ENCODE measurements at regions not wholly inside any gene's neighbourhood (a gene's known extent, or its start where the extent isn't known, plus 50 kb on each side); places are given as distances from the start of the nearest gene placed in this dataset.

GRCh38 chr7:3238525-3239210 is 62.4 kb upstream of the SDK1 start:
- no peak for DNase-seq

- no peak for DNase-seq
Measured at GRCh38 chr7:3239291-3239691, 61.8 kb upstream of the SDK1 start.

GRCh38 chr7:3240826-3241430 is 60.1 kb upstream of the SDK1 start:
- no peak for DNase-seq

- DNase-seq, result no peak
Measured at GRCh38 chr7:3241686-3242258, 59.3 kb upstream of the SDK1 start.

GRCh38 chr7:3242398-3242972 is 58.6 kb upstream of the SDK1 start:
- DNase-seq, result no peak

DNA sequence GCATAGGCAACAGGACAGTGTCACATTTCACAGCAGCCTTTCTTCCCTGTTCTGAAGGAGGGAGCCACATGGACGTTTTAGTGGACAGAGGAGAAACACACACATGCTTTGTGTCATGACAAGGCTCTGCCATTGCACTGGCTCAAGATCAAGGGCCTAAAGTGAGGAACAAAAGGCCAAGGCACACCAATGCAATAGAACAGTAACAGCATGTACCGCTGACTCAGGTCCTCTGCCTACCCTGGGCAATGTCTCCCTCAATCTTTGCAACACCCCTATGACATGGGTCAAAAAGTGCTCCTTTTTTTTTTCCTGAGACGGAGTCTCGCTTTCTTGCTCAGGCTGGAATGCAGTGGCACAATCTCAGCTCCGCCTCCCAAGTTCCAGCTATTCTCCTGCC is 57.8 kb upstream of the SDK1 start:
- no peak for DNase-seq

- no peak for DNase-seq
Measured at GRCh38 chr7:3243680-3244079, 57.4 kb upstream of the SDK1 start.

DNA sequence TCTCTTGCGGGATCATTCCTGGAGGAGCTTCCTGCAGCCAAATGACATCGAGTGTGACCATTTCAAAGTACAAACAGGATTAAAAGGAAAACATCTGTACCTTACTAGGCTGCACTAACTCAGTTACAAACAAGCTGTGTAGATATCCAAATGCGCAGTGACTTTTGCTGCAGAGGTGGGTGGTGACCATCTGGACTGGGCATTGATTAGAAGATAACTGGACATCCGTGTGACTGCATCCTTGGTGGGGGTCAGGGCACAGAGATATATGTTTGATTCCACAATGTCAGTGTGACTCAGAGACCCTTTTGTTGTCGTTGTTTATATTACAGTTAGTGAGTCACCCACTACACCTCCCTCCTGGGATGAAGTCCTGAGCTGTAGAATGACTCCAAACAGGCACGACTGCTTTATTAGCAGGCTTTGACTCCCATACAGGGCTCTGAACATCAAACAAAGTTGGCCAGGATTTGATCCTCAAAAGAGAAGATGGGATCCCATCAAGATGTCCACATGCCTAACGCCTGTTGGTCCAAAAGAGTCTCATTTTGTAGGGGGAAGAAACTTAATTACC is 56.7 kb upstream of the SDK1 start:
- peak; percentile 25 for DNase-seq

DNA sequence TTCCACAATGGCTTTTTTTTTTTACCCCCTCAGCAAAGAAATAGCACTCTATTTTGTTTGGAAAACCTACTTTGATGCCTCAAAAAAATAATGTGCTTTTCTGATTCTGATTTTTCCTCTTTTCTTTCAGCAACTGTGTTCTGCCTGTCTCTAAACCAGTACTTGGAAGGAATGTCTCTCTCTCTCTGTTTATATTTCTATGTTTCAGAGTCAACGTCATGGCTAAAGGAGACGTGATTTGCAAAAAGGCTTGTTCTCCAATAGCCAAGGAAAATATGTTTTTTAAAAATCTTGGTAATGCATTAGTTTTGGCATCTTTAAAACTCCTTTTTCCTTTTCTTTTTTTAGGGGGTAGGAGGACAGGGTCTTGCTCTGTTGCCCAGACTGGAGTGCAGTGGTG is 56.0 kb upstream of the SDK1 start:
- no peak for DNase-seq

DNA sequence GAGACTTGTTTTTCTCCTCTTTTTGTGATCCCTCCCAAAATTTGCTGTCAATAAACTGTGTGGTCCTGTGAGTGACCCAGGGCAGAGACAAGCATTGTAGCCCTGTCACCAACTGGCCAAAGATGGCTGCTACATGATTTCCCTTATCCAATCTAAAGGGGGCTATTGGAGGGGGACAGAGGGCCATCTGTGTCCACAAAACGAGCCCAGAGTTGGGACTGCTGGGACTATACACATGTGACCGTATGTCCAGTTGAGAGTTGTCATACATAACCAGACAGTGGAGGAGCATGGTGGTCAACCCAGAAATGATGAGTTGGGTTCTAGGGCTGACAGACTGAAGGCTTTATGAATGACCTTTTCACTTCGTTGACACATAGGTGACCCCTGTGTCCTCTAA is 55.3 kb upstream of the SDK1 start:
- no peak for DNase-seq

GRCh38 chr7:3246127-3246526 is 54.9 kb upstream of the SDK1 start:
- peak; percentile 7 for DNase-seq

DNA sequence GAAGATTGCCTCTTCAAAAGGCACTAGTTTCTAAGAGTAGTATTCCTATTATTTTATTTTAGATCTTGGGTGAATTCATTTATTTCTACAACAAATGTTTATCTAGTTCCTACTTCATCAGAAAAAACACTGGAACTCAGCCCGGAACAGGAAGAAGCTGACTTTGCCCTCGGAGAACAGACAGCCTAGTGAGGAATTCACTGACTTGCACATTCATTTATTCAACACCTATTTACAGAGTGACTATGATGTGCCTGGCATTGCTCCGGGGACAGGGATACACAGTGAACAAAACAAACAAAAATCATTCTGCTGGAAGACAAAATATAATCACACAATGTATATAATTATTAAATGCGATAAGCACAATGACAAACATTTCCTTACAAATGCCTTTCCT is 54.4 kb upstream of the SDK1 start:
- no peak for DNase-seq

- DNase-seq, result no peak
Measured at GRCh38 chr7:3250725-3251124, 50.3 kb upstream of the SDK1 start.
